Kidney epithelial cell (primary cell): ENCODE measurements at regions not wholly inside any gene's neighbourhood (a gene's known extent, or its start where the extent isn't known, plus 50 kb on each side); places are given as distances from the start of the nearest gene placed in this dataset.

Source experiments
- DNase-seq: peaks from one replicate; pipeline ENCODE4 v3.0.0-alpha.2; 2010; ENCODE audit warnings: low read depth
- H3K27me3 ChIP-seq: 2 replicates; pipeline ENCODE4 v1.6.0; 2011; ENCODE audit warnings: low read length; ENCODE audit not compliant: control insufficient read depth, insufficient read depth
- H3K36me3 ChIP-seq: 2 replicates; pipeline ENCODE4 v1.5.1; 2011; ENCODE audit warnings: low read length; ENCODE audit not compliant: control insufficient read depth, insufficient read depth
- H3K4me3 ChIP-seq: 2 replicates; pipeline ENCODE4 v1.5.1; 2011; ENCODE audit warnings: low read depth, mild to moderate bottlenecking, control low read depth, low read length
- CTCF ChIP-seq: IDR thresholded peaks from 2 replicates; pipeline ENCODE4 v1.5.1; 2011; ENCODE audit warnings: mild to moderate bottlenecking, moderate library complexity, low read length, control low read depth, inconsistent platforms; ENCODE audit not compliant: insufficient read depth, poor library complexity, severe bottlenecking

GRCh38 chr12:42902001-42902400 is 312.5 kb upstream of the PRICKLE1 start:
- Histone ChIP-seq H3K27me3 (no peaks in the 10 kb centered on the region), H3K36me3 (no peaks in the 10 kb centered on the region), H3K4me3 (no peak overlapping the region)
- TF ChIP-seq CTCF = no peak
- DNase-seq = no peak

DNA sequence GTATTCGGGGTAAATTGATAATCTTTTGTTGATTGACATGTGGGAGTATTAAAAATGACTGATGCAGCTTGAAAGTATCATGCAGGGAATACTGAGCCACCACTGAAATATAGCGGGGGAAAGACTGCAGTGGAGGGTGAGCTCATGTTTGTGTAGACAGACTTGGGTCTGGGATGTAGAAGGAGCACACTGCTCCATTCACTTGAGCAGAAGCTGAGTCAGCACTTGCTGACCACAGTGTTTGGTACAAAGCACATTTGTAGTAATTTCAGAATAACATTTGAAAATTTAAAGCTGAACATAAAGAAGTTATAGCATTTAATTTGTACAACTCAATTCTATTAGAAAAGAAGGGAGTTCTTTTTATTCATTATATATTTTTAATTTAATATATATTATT is 304.3 kb upstream of the PRICKLE1 start:
- TF ChIP-seq CTCF = no peak
- no peak for DNase-seq
- H3K27me3 ChIP-seq = no peaks in the 10 kb centered on the region
- H3K4me3 ChIP-seq = no peak overlapping the region
- no peaks in the 10 kb centered on the region for H3K36me3 ChIP-seq

- no peaks in the 10 kb centered on the region for H3K27me3 ChIP-seq
- TF ChIP-seq CTCF = no peak
- H3K4me3 ChIP-seq = no peak overlapping the region
- H3K36me3 ChIP-seq = no peaks in the 10 kb centered on the region
- DNase-seq = no peak
Measured at GRCh38 chr12:42892702-42893551, 303.4 kb upstream of the PRICKLE1 start.

GRCh38 chr12:42887657-42888056 is 298.1 kb upstream of the PRICKLE1 start:
- Histone ChIP-seq H3K27me3 (no peaks in the 10 kb centered on the region), H3K4me3 (no peak overlapping the region), H3K36me3 (no peaks in the 10 kb centered on the region)
- TF ChIP-seq CTCF = no peak
- no peak for DNase-seq

- H3K36me3 ChIP-seq = no peaks in the 10 kb centered on the region
- TF ChIP-seq CTCF = no peak
- H3K27me3 ChIP-seq = no peaks in the 10 kb centered on the region
- DNase-seq = no peak
- H3K4me3 ChIP-seq = no peak overlapping the region
Measured at GRCh38 chr12:42886160-42886559, 296.6 kb upstream of the PRICKLE1 start.

- no peak overlapping the region for H3K4me3 ChIP-seq
- TF ChIP-seq CTCF = no peak
- H3K36me3 ChIP-seq = no peaks in the 10 kb centered on the region
- no peaks in the 10 kb centered on the region for H3K27me3 ChIP-seq
- no peak for DNase-seq
Measured at GRCh38 chr12:42885677-42886076, 296.1 kb upstream of the PRICKLE1 start.
